H1 (cell line): ENCODE measurements at regions not wholly inside any gene's neighbourhood (a gene's known extent, or its start where the extent isn't known, plus 50 kb on each side); places are given as distances from the start of the nearest gene placed in this dataset.

Source experiments
- CTCF ChIA-PET: fragments of 300-600 bp; sonication (Branson Sonifier 250); formaldehyde crosslinking; loops from one replicate; lab custom pipeline; 2021; ENCODE audit not compliant: partially characterized antibody; lab: Charles Lee
- POLR2A ChIA-PET: fragments of 300-600 bp; sonication (Branson Sonifier 250); formaldehyde crosslinking; loops from one replicate; lab custom pipeline; 2021; ENCODE audit warnings: inconsistent platforms; ENCODE audit not compliant: partially characterized antibody; lab: Charles Lee
- DNase-seq, 2 experiments: peaks; one replicate each; pipeline versions ENCODE4 v3.0.0 to v3.0.0-alpha.2; 2010 to 2022; ENCODE audit warnings: low spot score in 2 of 2, low read depth in 1 of 2, mixed read lengths in 1 of 2
- FAIRE-seq: peaks from 2 replicates; lab custom pipeline; 2011; peaks lifted over from hg19 to GRCh38; lab: Jason Lieb, UNC
- H2AFZ ChIP-seq: 2 replicates; pipeline ENCODE4 v1.8.1; 2012; ENCODE audit warnings: low read length, inconsistent platforms
- H2AK5ac ChIP-seq: 2 replicates; pipeline ENCODE4 v1.6.1; 2013; ENCODE audit warnings: low read depth, low read length
- H2BK120ac ChIP-seq: replicated peaks from 2 replicates; pipeline ENCODE3; 2013; ENCODE audit warnings: low read depth, low read length, inconsistent platforms
- H2BK12ac ChIP-seq: 2 replicates; pipeline ENCODE4 v1.6.1; 2013; ENCODE audit warnings: low read depth, low read length
- H2BK15ac ChIP-seq: 2 replicates; pipeline ENCODE4 v1.6.1; 2013; ENCODE audit warnings: low read length
- H2BK20ac ChIP-seq: 2 replicates; pipeline ENCODE4 v1.6.1; 2013; ENCODE audit warnings: low read length
- H2BK5ac ChIP-seq: 2 replicates; pipeline ENCODE4 v1.6.1; 2013; ENCODE audit warnings: low read depth, low read length
- H3K14ac ChIP-seq: 2 replicates; pipeline ENCODE4 v1.6.1; 2013; ENCODE audit warnings: inconsistent platforms; ENCODE audit not compliant: insufficient read length
- H3K18ac ChIP-seq: 2 replicates; pipeline ENCODE4 v1.6.1; 2013; ENCODE audit warnings: low read length; ENCODE audit errors: extremely low read depth
- H3K23ac ChIP-seq: 2 replicates; pipeline ENCODE4 v1.6.1; 2013; ENCODE audit warnings: inconsistent platforms; ENCODE audit not compliant: insufficient read length
- H3K23me2 ChIP-seq: 2 replicates; pipeline ENCODE4 v1.6.1; 2013; ENCODE audit warnings: low read depth, low read length
- H3K27ac ChIP-seq: 2 replicates; pipeline ENCODE4 v1.6.1; 2011; ENCODE audit warnings: low read depth, low read length, inconsistent platforms
- H3K27me3 ChIP-seq, 4 experiments: replicated peaks in 1 of 4; 1 replicate in 1 of 4; 2 replicates in 3 of 4; pipeline versions ENCODE4 v1.6.1 to v1.8.1; 2011 to 2013; ENCODE audit warnings: low read length in 3 of 4, mild to moderate bottlenecking in 3 of 4, inconsistent platforms in 2 of 4, mixed read lengths in 2 of 4, moderate library complexity in 1 of 4; ENCODE audit not compliant: control insufficient read depth in 3 of 4, insufficient read depth in 3 of 4; ENCODE audit errors: extremely low read depth in 1 of 4
- H3K36me3 ChIP-seq, 4 experiments: 2 replicates each; pipeline versions ENCODE4 v1.6.1 to v1.8.1; 2011 to 2013; ENCODE audit warnings: mild to moderate bottlenecking in 4 of 4, low read length in 3 of 4, moderate library complexity in 2 of 4, control low read depth in 1 of 4, inconsistent platforms in 1 of 4; ENCODE audit not compliant: insufficient read depth in 4 of 4, control insufficient read depth in 2 of 4
- H3K4ac ChIP-seq: replicated peaks from 2 replicates; pipeline ENCODE3; 2013; ENCODE audit warnings: low read length, low read depth, mixed read lengths, inconsistent platforms; ENCODE audit not compliant: insufficient read length
- H3K4me1 ChIP-seq, 4 experiments: replicated peaks in 1 of 4; 1 replicate in 1 of 4; 2 replicates in 3 of 4; pipeline versions ENCODE4 v1.6.1 to v1.8.1; 2011 to 2013; ENCODE audit warnings: low read length in 3 of 4, inconsistent platforms in 2 of 4, mixed read lengths in 1 of 4; ENCODE audit not compliant: insufficient read depth in 4 of 4, control insufficient read depth in 3 of 4
- H3K4me2 ChIP-seq, 2 experiments: 2 replicates each; pipeline versions ENCODE4 v1.6.1 to v1.8.1; 2011 to 2013; ENCODE audit warnings: low read depth in 2 of 2, low read length in 2 of 2, control low read depth in 1 of 2, inconsistent platforms in 1 of 2, mild to moderate bottlenecking in 1 of 2; ENCODE audit not compliant: insufficient read depth in 1 of 2
- H3K4me3 ChIP-seq, 4 experiments: fragments of 200-600, 300-600 bp in 1 of 4; sonication (generic), shearing (Covaris generic), sonication (Bioruptor Twin) in 1 of 4; 2 replicates each; pipeline versions ENCODE4 v1.5.1 to v1.8.1; 2011 to 2016; ENCODE audit warnings: low read length in 4 of 4, low read depth in 3 of 4, control low read depth in 2 of 4, inconsistent platforms in 2 of 4, mild to moderate bottlenecking in 2 of 4, mixed read lengths in 1 of 4, moderate library complexity in 1 of 4; ENCODE audit not compliant: insufficient read depth in 2 of 4; ENCODE audit errors: extremely low read depth in 1 of 4
- H3K56ac ChIP-seq: replicated peaks from 2 replicates; pipeline ENCODE3; 2013; ENCODE audit warnings: low read depth, mild to moderate bottlenecking, mixed read lengths, low read length, inconsistent platforms; ENCODE audit not compliant: insufficient read length
- H3K79me1 ChIP-seq: 2 replicates; pipeline ENCODE4 v1.6.1; 2013; ENCODE audit warnings: low read depth, low read length, control low read depth
- H3K79me2 ChIP-seq, 2 experiments: 2 replicates each; pipeline versions ENCODE4 v1.6.1 to v1.8.1; 2012 to 2013; ENCODE audit warnings: low read length in 2 of 2, mild to moderate bottlenecking in 2 of 2, inconsistent platforms in 1 of 2; ENCODE audit not compliant: insufficient read depth in 2 of 2, control insufficient read depth in 1 of 2
- H3K9ac ChIP-seq, 4 experiments: replicated peaks in 1 of 4; 1 replicate in 1 of 4; 2 replicates in 3 of 4; pipeline versions ENCODE4 v1.6.1 to v1.8.1; 2011 to 2013; ENCODE audit warnings: low read depth in 3 of 4, low read length in 3 of 4, control low read depth in 2 of 4, mild to moderate bottlenecking in 2 of 4, moderate library complexity in 2 of 4, inconsistent platforms in 1 of 4; ENCODE audit errors: extremely low read depth in 1 of 4
- H3K9me3 ChIP-seq, 2 experiments: 2 replicates each; pipeline versions ENCODE4 v1.6.1 to v1.8.1; 2012 to 2013; ENCODE audit warnings: mild to moderate bottlenecking in 2 of 2, moderate library complexity in 2 of 2, control low read depth in 1 of 2, inconsistent platforms in 1 of 2, low read depth in 1 of 2, low read length in 1 of 2, mixed read lengths in 1 of 2; ENCODE audit not compliant: insufficient read depth in 2 of 2
- H4K20me1 ChIP-seq, 2 experiments: replicated peaks in 1 of 2; 2 replicates each; pipeline versions ENCODE3 to v1.8.1; 2011 to 2013; ENCODE audit warnings: inconsistent platforms in 2 of 2, low read length in 2 of 2, mild to moderate bottlenecking in 1 of 2; ENCODE audit not compliant: insufficient read depth in 2 of 2, control insufficient read depth in 1 of 2
- H4K5ac ChIP-seq: 2 replicates; pipeline ENCODE4 v1.6.1; 2013; ENCODE audit warnings: low read length, low read depth, mixed read lengths, inconsistent platforms; ENCODE audit not compliant: insufficient read length
- H4K8ac ChIP-seq: 2 replicates; pipeline ENCODE4 v1.8.0; 2013; ENCODE audit warnings: mild to moderate bottlenecking, moderate library complexity, low read length, inconsistent platforms; ENCODE audit not compliant: insufficient read depth; ENCODE audit errors: extremely low read depth
- H4K91ac ChIP-seq: replicated peaks from 2 replicates; pipeline ENCODE3; 2013; ENCODE audit warnings: low read length, mixed read lengths, inconsistent platforms; ENCODE audit not compliant: insufficient read length
- BRCA1 ChIP-seq: IDR thresholded peaks from 2 replicates; pipeline ENCODE4 v1.6.1; 2012; ENCODE audit warnings: low read depth, low read length, improper control_type of control experiment
- MAFK ChIP-seq: IDR thresholded peaks from 2 replicates; pipeline ENCODE4 v1.6.1; 2012; ENCODE audit warnings: low read depth, mild to moderate bottlenecking, improper control_type of control experiment, low read length
- RAD21 ChIP-seq, 2 experiments: IDR thresholded peaks in 1 of 2; conservative IDR thresholded peaks in 1 of 2; 2 replicates each; pipeline ENCODE4 v1.6.1; 2011; ENCODE audit warnings: low read depth in 2 of 2, low read length in 2 of 2, improper control_type of control experiment in 1 of 2, inconsistent platforms in 1 of 2, mild to moderate bottlenecking in 1 of 2, moderate library complexity in 1 of 2
- RBBP5 ChIP-seq: IDR thresholded peaks from 2 replicates; pipeline ENCODE4 v1.7.1; 2012; ENCODE audit warnings: low read depth, mild to moderate bottlenecking, inconsistent platforms, low read length, moderate library complexity, borderline replicate concordance
- RXRA ChIP-seq: IDR thresholded peaks from 2 replicates; pipeline ENCODE4 v1.6.1; 2011; ENCODE audit warnings: low read depth, mild to moderate bottlenecking, low read length, moderate library complexity; ENCODE audit not compliant: insufficient read depth
- SIN3A ChIP-seq, 2 experiments: IDR thresholded peaks in 1 of 2; conservative IDR thresholded peaks in 1 of 2; 2 replicates each; pipeline ENCODE4 v1.6.1; 2011 to 2012; ENCODE audit warnings: low read length in 2 of 2, improper control_type of control experiment in 1 of 2, low read depth in 1 of 2, mild to moderate bottlenecking in 1 of 2
- SIX5 ChIP-seq: IDR thresholded peaks from 2 replicates; pipeline ENCODE4 v1.6.1; 2011; ENCODE audit warnings: mild to moderate bottlenecking, low read depth, low read length
- SRF ChIP-seq: IDR thresholded peaks from 2 replicates; pipeline ENCODE4 v1.6.1; 2011; ENCODE audit warnings: mild to moderate bottlenecking, low read depth, low read length, moderate library complexity
- WGBS, 2 experiments: shearing (Covaris generic) in 1 of 2; methylation state at CpG; one replicate each; pipeline versions ENCODE4 v1.1.6 to v1.1.7; 2013 to 2015; ENCODE audit warnings: low lambda C conversion rate in 2 of 2, mixed read lengths in 2 of 2, inconsistent platforms in 1 of 2, low coverage in 1 of 2, missing lambda C conversion rate in 1 of 2; ENCODE audit not compliant: insufficient replicate concordance in 2 of 2, insufficient coverage in 1 of 2, insufficient read length in 1 of 2; ENCODE audit errors: extremely low coverage in 1 of 2, missing lambda C conversion rate in 1 of 2; 5-methylcytosine and 5-hydroxymethylcytosine counted together
- TF ChIP-seq, protein P1 (sequence below): IDR thresholded peaks from 2 replicates; pipeline ENCODE4 v1.6.1; 2012; ENCODE audit warnings: low read length, inconsistent platforms
- TF ChIP-seq, protein P2 (sequence below): IDR thresholded peaks from 2 replicates; pipeline ENCODE4 v1.6.1; 2012; ENCODE audit warnings: inconsistent platforms

DNA sequence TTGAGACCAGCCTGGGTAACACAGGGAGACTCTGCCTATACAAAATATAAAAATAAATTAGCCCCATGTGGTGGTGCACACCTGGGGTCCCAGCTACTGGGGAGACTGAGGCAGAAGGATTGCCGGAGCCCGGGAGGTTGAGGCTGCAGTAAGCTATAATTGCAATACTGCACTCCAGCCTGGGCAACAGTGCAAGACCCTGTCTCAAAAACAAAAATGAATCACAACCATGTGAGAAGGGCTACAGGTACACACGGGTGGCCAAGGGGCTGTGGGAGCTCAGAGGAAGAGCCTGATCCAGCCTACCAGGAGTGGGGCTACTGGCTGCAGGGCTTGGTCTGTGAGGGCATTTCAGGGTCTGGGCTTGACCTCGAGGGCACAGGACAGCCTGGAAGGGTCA, 55.2 kb upstream of the STXBP1 start:
- TF ChIP-seq RXRA (no peak), SRF (no peak), SIN3A (conservative IDR thresholded peaks at IDR 0.05 in 1 of 2, IDR thresholded peaks at IDR 0.05 in 1 of 2; ENCODE audit: low read depth in 1 of 2, low read length in 2 of 2) (no peak), SIX5 (no peak), RBBP5 (no peak), MAFK (no peak), RAD21 (IDR thresholded peaks at IDR 0.05 in 1 of 2, conservative IDR thresholded peaks at IDR 0.05 in 1 of 2; ENCODE audit: low read depth in 2 of 2, low read length in 2 of 2) (no peak), BRCA1 (no peak)
- TF ChIP-seq, protein P1, sequence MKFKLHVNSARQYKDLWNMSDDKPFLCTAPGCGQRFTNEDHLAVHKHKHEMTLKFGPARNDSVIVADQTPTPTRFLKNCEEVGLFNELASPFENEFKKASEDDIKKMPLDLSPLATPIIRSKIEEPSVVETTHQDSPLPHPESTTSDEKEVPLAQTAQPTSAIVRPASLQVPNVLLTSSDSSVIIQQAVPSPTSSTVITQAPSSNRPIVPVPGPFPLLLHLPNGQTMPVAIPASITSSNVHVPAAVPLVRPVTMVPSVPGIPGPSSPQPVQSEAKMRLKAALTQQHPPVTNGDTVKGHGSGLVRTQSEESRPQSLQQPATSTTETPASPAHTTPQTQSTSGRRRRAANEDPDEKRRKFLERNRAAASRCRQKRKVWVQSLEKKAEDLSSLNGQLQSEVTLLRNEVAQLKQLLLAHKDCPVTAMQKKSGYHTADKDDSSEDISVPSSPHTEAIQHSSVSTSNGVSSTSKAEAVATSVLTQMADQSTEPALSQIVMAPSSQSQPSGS, result no peak
- TF ChIP-seq, protein P2, sequence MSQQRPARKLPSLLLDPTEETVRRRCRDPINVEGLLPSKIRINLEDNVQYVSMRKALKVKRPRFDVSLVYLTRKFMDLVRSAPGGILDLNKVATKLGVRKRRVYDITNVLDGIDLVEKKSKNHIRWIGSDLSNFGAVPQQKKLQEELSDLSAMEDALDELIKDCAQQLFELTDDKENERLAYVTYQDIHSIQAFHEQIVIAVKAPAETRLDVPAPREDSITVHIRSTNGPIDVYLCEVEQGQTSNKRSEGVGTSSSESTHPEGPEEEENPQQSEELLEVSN, result no peak
- Histone ChIP-seq H2BK120ac (no peak overlapping the region), H4K20me1 (peaks cover 5 to 20% of the 10 kb centered on the region in 2 experiments), H2BK5ac (no peak overlapping the region), H3K56ac (no peak overlapping the region), H2AK5ac (no peak overlapping the region), H4K8ac (no peak overlapping the region; the same call in 1 of the 2 replicates), H3K36me3 (no peaks in the 10 kb centered on the region), H3K18ac (no peak overlapping the region), H3K79me2 (peaks cover 0 to 48% of the 10 kb centered on the region in 2 experiments; a peak in 2 of 4 replicates), H4K5ac (no peak overlapping the region), H3K4me1 (peaks cover 5 to 24% (median 16%) of the 10 kb centered on the region in 4 experiments), H2BK20ac (no peak overlapping the region), H3K27me3 (no peaks in the 10 kb centered on the region), H3K4me2 (no peak overlapping the region), H2AFZ (no peak overlapping the region), H3K14ac (no peak overlapping the region), H2BK12ac (no peak overlapping the region), H3K4me3 (no peak overlapping the region), H3K23ac (no peak overlapping the region), H3K23me2 (no peaks in the 10 kb centered on the region), H3K4ac (no peak overlapping the region), H3K79me1 (peaks cover 33% of the 10 kb centered on the region), H4K91ac (no peak overlapping the region), H3K27ac (no peak overlapping the region), H3K9me3 (no peaks in the 10 kb centered on the region), H3K9ac (no peak overlapping the region), H2BK15ac (no peak overlapping the region; the same call in 1 of the 2 replicates)
- 92% methylated on average over 4 of the region's 4 CpGs; no CpG with 5 or more reads in 1 of the 2 experiments for WGBS, 2 experiments
- ChIA-PET POLR2A (interaction anchor here (0.6 kb wide), 1 partner anchor 214 kb away, joined by 3 read pairs; no protein-coding TSS in a partner anchor), CTCF (interaction anchor here (0.9 to 5.0 kb wide), 6 partner anchors 16 to 53 kb away, joined by 3 to 33 read pairs (median 8); no protein-coding TSS in a partner anchor)
- FAIRE-seq, result no peak
- no peak for DNase-seq
